ENCODE measurements at regions not wholly inside any gene's neighbourhood (a gene's known extent, or its start where the extent isn't known, plus 50 kb on each side); places are given as distances from the start of the nearest gene placed in this dataset.

GRCh38 chr21:16563116-16563515 lies 833.3 kb downstream of the USP25 start:
- Histone ChIP-seq H3K9me3 (replicated peaks in 1 of 2; ENCODE audit: control insufficient read depth in 2 of 2, insufficient read depth in 1 of 2, low read depth in 1 of 2, low read length in 2 of 2) (peaks cover 0 to 3% of the 10 kb centered on the region in 2 donors), H4K91ac (ENCODE audit: low read depth, low read length, poor library complexity) (no peak overlapping the region), H4K8ac (ENCODE audit: low read depth, low read length) (no peak overlapping the region), H3K4me1 (ENCODE audit: control insufficient read depth in 2 of 2, insufficient read depth in 1 of 2, low read depth in 1 of 2, low read length in 2 of 2) (peaks cover 0 to 5% of the 10 kb centered on the region in 2 donors), H2BK15ac (ENCODE audit: low read length) (no peak overlapping the region), H2AK5ac (ENCODE audit: low read depth, low read length) (no peak overlapping the region), H3K18ac (ENCODE audit: low read length) (no peak overlapping the region), H2BK120ac (ENCODE audit: low read depth, low read length) (no peak overlapping the region), H3K23ac (ENCODE audit: low read depth, low read length, poor library complexity) (no peak overlapping the region), H3K14ac (ENCODE audit: low read length) (no peak overlapping the region), H2AFZ (ENCODE audit: low read length) (no peak overlapping the region), H3K27ac (replicated peaks; ENCODE audit: low read length) (no peak overlapping the region), H3K4me2 (ENCODE audit: insufficient read depth, low read length, poor library complexity, severe bottlenecking) (no peak overlapping the region), H3K9ac (ENCODE audit: low read depth, low read length, poor library complexity) (no peak overlapping the region), H3K36me3 (replicated peaks in 1 of 2; ENCODE audit: control insufficient read depth in 2 of 2, insufficient read depth in 2 of 2, low read length in 2 of 2) (no peaks in the 10 kb centered on the region), H3K27me3 (ENCODE audit: control insufficient read depth in 3 of 3, insufficient read depth in 3 of 3, low read depth in 1 of 3, low read length in 3 of 3) (no peaks in the 10 kb centered on the region), H3K4me3 (ENCODE audit: low read length in 2 of 2) (no peak overlapping the region), H3K4ac (ENCODE audit: low read length) (no peak overlapping the region), H3K79me1 (ENCODE audit: low read depth, low read length) (no peaks in the 10 kb centered on the region), H2BK12ac (ENCODE audit: low read length) (no peak overlapping the region), H2BK5ac (ENCODE audit: low read length) (no peak overlapping the region)
- WGBS, 2 donors (ENCODE audit: extremely low coverage in 2 of 2, insufficient read length in 2 of 2, insufficient replicate concordance in 1 of 2) = no CpG with 5 or more reads among the region's 7 CpGs
- DNase-seq (ENCODE audit: low spot score) = no peak

GRCh38 chr21:16563795-16564194 lies 834.0 kb downstream of the USP25 start:
- Histone ChIP-seq H4K91ac (ENCODE audit: low read depth, low read length, poor library complexity) (no peak overlapping the region), H3K79me1 (ENCODE audit: low read depth, low read length) (no peaks in the 10 kb centered on the region), H2BK12ac (ENCODE audit: low read length) (no peak overlapping the region), H3K27ac (replicated peaks; ENCODE audit: low read length) (peak overlapping the region; percentile 54), H4K8ac (ENCODE audit: low read depth, low read length) (no peak overlapping the region), H3K18ac (ENCODE audit: low read length) (no peak overlapping the region), H3K27me3 (ENCODE audit: control insufficient read depth in 3 of 3, insufficient read depth in 3 of 3, low read depth in 1 of 3, low read length in 3 of 3) (no peaks in the 10 kb centered on the region), H3K9ac (ENCODE audit: low read depth, low read length, poor library complexity) (no peak overlapping the region), H2BK5ac (ENCODE audit: low read length) (no peak overlapping the region), H2BK15ac (ENCODE audit: low read length) (no peak overlapping the region), H3K4me1 (ENCODE audit: control insufficient read depth in 2 of 2, insufficient read depth in 1 of 2, low read depth in 1 of 2, low read length in 2 of 2) (peaks cover 0 to 5% of the 10 kb centered on the region in 2 donors), H3K14ac (ENCODE audit: low read length) (no peak overlapping the region), H3K9me3 (replicated peaks in 1 of 2; ENCODE audit: control insufficient read depth in 2 of 2, insufficient read depth in 1 of 2, low read depth in 1 of 2, low read length in 2 of 2) (peaks cover 0 to 3% of the 10 kb centered on the region in 2 donors), H2AFZ (ENCODE audit: low read length) (no peak overlapping the region), H3K4me3 (ENCODE audit: low read length in 2 of 2) (no peak overlapping the region), H3K4me2 (ENCODE audit: insufficient read depth, low read length, poor library complexity, severe bottlenecking) (peak overlapping the region; percentile 14), H3K23ac (ENCODE audit: low read depth, low read length, poor library complexity) (no peak overlapping the region), H2BK120ac (ENCODE audit: low read depth, low read length) (no peak overlapping the region), H3K36me3 (replicated peaks in 1 of 2; ENCODE audit: control insufficient read depth in 2 of 2, insufficient read depth in 2 of 2, low read length in 2 of 2) (no peaks in the 10 kb centered on the region), H3K4ac (ENCODE audit: low read length) (no peak overlapping the region), H2AK5ac (ENCODE audit: low read depth, low read length) (no peak overlapping the region)
- DNase-seq (ENCODE audit: low spot score) = peak; percentile 43
- no CpG with 5 or more reads among the region's 7 CpGs for WGBS, 2 donors (ENCODE audit: extremely low coverage in 2 of 2, insufficient read length in 2 of 2, insufficient replicate concordance in 1 of 2)

GRCh38 chr21:16568244-16568643 lies 838.5 kb downstream of the USP25 start:
- Histone ChIP-seq H3K4me1 (ENCODE audit: control insufficient read depth in 2 of 2, insufficient read depth in 1 of 2, low read depth in 1 of 2, low read length in 2 of 2) (peaks cover 0 to 5% of the 10 kb centered on the region in 2 donors), H3K14ac (ENCODE audit: low read length) (no peak overlapping the region), H2AFZ (ENCODE audit: low read length) (no peak overlapping the region), H2AK5ac (ENCODE audit: low read depth, low read length) (no peak overlapping the region), H2BK12ac (ENCODE audit: low read length) (no peak overlapping the region), H3K18ac (ENCODE audit: low read length) (no peak overlapping the region), H4K8ac (ENCODE audit: low read depth, low read length) (no peak overlapping the region), H3K79me1 (ENCODE audit: low read depth, low read length) (no peaks in the 10 kb centered on the region), H3K27ac (replicated peaks; ENCODE audit: low read length) (no peak overlapping the region), H3K36me3 (replicated peaks in 1 of 2; ENCODE audit: control insufficient read depth in 2 of 2, insufficient read depth in 2 of 2, low read length in 2 of 2) (no peaks in the 10 kb centered on the region), H2BK120ac (ENCODE audit: low read depth, low read length) (no peak overlapping the region), H3K4me3 (ENCODE audit: low read length in 2 of 2) (no peak overlapping the region), H3K23ac (ENCODE audit: low read depth, low read length, poor library complexity) (no peak overlapping the region), H4K91ac (ENCODE audit: low read depth, low read length, poor library complexity) (no peak overlapping the region), H3K9ac (ENCODE audit: low read depth, low read length, poor library complexity) (no peak overlapping the region), H3K9me3 (replicated peaks in 1 of 2; ENCODE audit: control insufficient read depth in 2 of 2, insufficient read depth in 1 of 2, low read depth in 1 of 2, low read length in 2 of 2) (peaks cover 0 to 6% of the 10 kb centered on the region in 2 donors), H2BK15ac (ENCODE audit: low read length) (no peak overlapping the region), H3K4ac (ENCODE audit: low read length) (no peak overlapping the region), H3K4me2 (ENCODE audit: insufficient read depth, low read length, poor library complexity, severe bottlenecking) (no peak overlapping the region), H2BK5ac (ENCODE audit: low read length) (no peak overlapping the region), H3K27me3 (ENCODE audit: control insufficient read depth in 3 of 3, insufficient read depth in 3 of 3, low read depth in 1 of 3, low read length in 3 of 3) (no peaks in the 10 kb centered on the region)
- no peak for DNase-seq (ENCODE audit: low spot score)
- WGBS, 2 donors (ENCODE audit: extremely low coverage in 2 of 2, insufficient read length in 2 of 2, insufficient replicate concordance in 1 of 2) = no CpG with 5 or more reads among the region's 1 CpG

DNA sequence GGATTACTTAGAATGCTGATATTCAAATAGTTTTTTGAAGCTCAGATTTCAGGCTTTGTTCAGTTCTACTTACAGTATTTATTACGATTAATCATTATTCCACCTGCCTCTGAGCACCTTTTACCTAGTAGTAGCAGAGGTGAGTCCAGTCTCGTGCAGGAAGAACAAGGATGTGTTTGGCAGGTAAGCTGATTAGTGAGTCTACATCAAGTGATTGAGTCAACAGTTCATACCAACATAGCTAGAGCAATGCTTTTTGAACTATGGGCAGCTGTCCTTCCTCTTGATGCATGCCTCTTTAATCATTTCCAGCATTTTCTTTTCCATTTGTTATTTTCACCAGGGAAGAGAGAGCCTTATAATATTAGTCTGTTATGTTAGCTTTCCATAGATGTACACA lies 838.9 kb downstream of the USP25 start:
- no peak overlapping the region for H2BK12ac ChIP-seq (ENCODE audit: low read length)
- no peak overlapping the region for H3K4me2 ChIP-seq (ENCODE audit: insufficient read depth, low read length, poor library complexity, severe bottlenecking)
- H4K91ac ChIP-seq (ENCODE audit: low read depth, low read length, poor library complexity) = no peak overlapping the region
- H3K18ac ChIP-seq (ENCODE audit: low read length) = no peak overlapping the region
- no peak overlapping the region for H3K27ac ChIP-seq (replicated peaks; ENCODE audit: low read length)
- peaks cover 0 to 6% of the 10 kb centered on the region in 2 donors for H3K9me3 ChIP-seq (replicated peaks in 1 of 2; ENCODE audit: control insufficient read depth in 2 of 2, insufficient read depth in 1 of 2, low read depth in 1 of 2, low read length in 2 of 2)
- H3K4me3 ChIP-seq (ENCODE audit: low read length in 2 of 2) = no peak overlapping the region
- H4K8ac ChIP-seq (ENCODE audit: low read depth, low read length) = no peak overlapping the region
- H3K4ac ChIP-seq (ENCODE audit: low read length) = no peak overlapping the region
- no CpG with 5 or more reads among the region's 2 CpGs for WGBS, 2 donors (ENCODE audit: extremely low coverage in 2 of 2, insufficient read length in 2 of 2, insufficient replicate concordance in 1 of 2)
- no peak overlapping the region for H3K23ac ChIP-seq (ENCODE audit: low read depth, low read length, poor library complexity)
- no peaks in the 10 kb centered on the region for H3K36me3 ChIP-seq (replicated peaks in 1 of 2; ENCODE audit: control insufficient read depth in 2 of 2, insufficient read depth in 2 of 2, low read length in 2 of 2)
- no peak overlapping the region for H2BK5ac ChIP-seq (ENCODE audit: low read length)
- no peaks in the 10 kb centered on the region for H3K79me1 ChIP-seq (ENCODE audit: low read depth, low read length)
- H2BK120ac ChIP-seq (ENCODE audit: low read depth, low read length) = no peak overlapping the region
- DNase-seq (ENCODE audit: low spot score) = no peak
- no peak overlapping the region for H3K14ac ChIP-seq (ENCODE audit: low read length)
- H2AFZ ChIP-seq (ENCODE audit: low read length) = no peak overlapping the region
- H3K27me3 ChIP-seq (ENCODE audit: control insufficient read depth in 3 of 3, insufficient read depth in 3 of 3, low read depth in 1 of 3, low read length in 3 of 3) = no peaks in the 10 kb centered on the region
- H3K4me1 ChIP-seq (ENCODE audit: control insufficient read depth in 2 of 2, insufficient read depth in 1 of 2, low read depth in 1 of 2, low read length in 2 of 2) = peaks cover 0 to 4% of the 10 kb centered on the region in 2 donors
- H3K9ac ChIP-seq (ENCODE audit: low read depth, low read length, poor library complexity) = no peak overlapping the region
- H2AK5ac ChIP-seq (ENCODE audit: low read depth, low read length) = no peak overlapping the region
- H2BK15ac ChIP-seq (ENCODE audit: low read length) = no peak overlapping the region

All from neuronal stem cell (in vitro differentiated cells).